Kasumi-1 (cell line): ENCODE measurements at regions not wholly inside any gene's neighbourhood (a gene's known extent, or its start where the extent isn't known, plus 50 kb on each side); places are given as distances from the start of the nearest gene placed in this dataset.

ENCODE experiments used
- DNase-seq, 2 experiments: peaks; one replicate each; lab custom pipeline; 2025; lab: John Stamatoyannopoulos, UW

GRCh38 chr12:24044941-24045703, 95.7 kb upstream of the SOX5 start:
- no peak for DNase-seq

- no peak for DNase-seq
Observed at GRCh38 chr12:24042651-24043050, 93.2 kb upstream of the SOX5 start.

GRCh38 chr12:24039113-24039525, 89.6 kb upstream of the SOX5 start:
- no peak for DNase-seq

GRCh38 chr12:24038211-24038997, 88.9 kb upstream of the SOX5 start:
- DNase-seq = no peak

- no peak for DNase-seq
Observed at GRCh38 chr12:24036438-24037216, 87.2 kb upstream of the SOX5 start.

- DNase-seq = no peak
Observed at GRCh38 chr12:24034894-24035293, 85.4 kb upstream of the SOX5 start.

GRCh38 chr12:24034160-24034559, 84.7 kb upstream of the SOX5 start:
- no peak for DNase-seq

GRCh38 chr12:24027352-24027751, 77.9 kb upstream of the SOX5 start:
- DNase-seq = peak in 1 of 2 experiments; percentile 1

- DNase-seq = peak; percentile 37 to 62
Observed at GRCh38 chr12:24025153-24025798, 75.8 kb upstream of the SOX5 start.

GRCh38 chr12:24023081-24023480, 73.6 kb upstream of the SOX5 start:
- DNase-seq = no peak

GRCh38 chr12:24021164-24021502, 71.7 kb upstream of the SOX5 start:
- DNase-seq = no peak

GRCh38 chr12:24020397-24021163, 71.1 kb upstream of the SOX5 start:
- no peak for DNase-seq

- DNase-seq = no peak
Observed at GRCh38 chr12:24015833-24016160, 66.3 kb upstream of the SOX5 start.

GRCh38 chr12:24014915-24015832, 65.7 kb upstream of the SOX5 start:
- no peak for DNase-seq

GRCh38 chr12:24014240-24014639, 64.8 kb upstream of the SOX5 start:
- no peak for DNase-seq

GRCh38 chr12:24012528-24012927, 63.1 kb upstream of the SOX5 start:
- DNase-seq = no peak

- no peak for DNase-seq
Observed at GRCh38 chr12:24011927-24012507, 62.5 kb upstream of the SOX5 start.

- no peak for DNase-seq
Observed at GRCh38 chr12:24008166-24008565, 58.7 kb upstream of the SOX5 start.
